Stimulated activated CD4-positive, alpha-beta T cell treated with anti-CD3 and anti-CD28 coated beads, Interleukin-15, amount 100 ng/mL, for 48 hours (primary cell): ENCODE measurements at regions not wholly inside any gene's neighbourhood (a gene's known extent, or its start where the extent isn't known, plus 50 kb on each side); places are given as distances from the start of the nearest gene placed in this dataset.

Experiments used
- DNase-seq, 2 donors: peaks; one replicate each; pipeline ENCODE4 v3.0.0-alpha.2; 2020; ENCODE audit warnings: low read depth in 2 of 2

- no peak for DNase-seq
Measured at GRCh38 chr20:40393197-40394079, 295.6 kb downstream of the MAFB start.

- DNase-seq, result no peak
Measured at GRCh38 chr20:40390654-40391053, 298.4 kb downstream of the MAFB start.

GRCh38 chr20:40370800-40371199, 318.2 kb downstream of the MAFB start:
- no peak for DNase-seq

- DNase-seq, result no peak
Measured at GRCh38 chr20:40368876-40369275, 320.2 kb downstream of the MAFB start.

- no peak for DNase-seq
Measured at GRCh38 chr20:40361916-40362315, 327.1 kb downstream of the MAFB start.

- no peak for DNase-seq
Measured at GRCh38 chr20:40359131-40359912, 329.7 kb downstream of the MAFB start.

- DNase-seq, result no peak
Measured at GRCh38 chr20:40354880-40355279, 334.2 kb downstream of the MAFB start.

- DNase-seq, result no peak
Measured at GRCh38 chr20:40343390-40343789, 345.6 kb downstream of the MAFB start.

GRCh38 chr20:40341561-40341960, 347.5 kb downstream of the MAFB start:
- DNase-seq, result no peak

GRCh38 chr20:40339661-40340449, 349.2 kb downstream of the MAFB start:
- DNase-seq, result no peak

GRCh38 chr20:40336533-40336932, 352.5 kb downstream of the MAFB start:
- no peak for DNase-seq

GRCh38 chr20:40335901-40336351, 353.1 kb downstream of the MAFB start:
- no peak for DNase-seq

- DNase-seq, result no peak
Measured at GRCh38 chr20:40335437-40335836, 353.6 kb downstream of the MAFB start.

- no peak for DNase-seq
Measured at GRCh38 chr20:40333591-40333990, 355.4 kb downstream of the MAFB start.

- DNase-seq, result no peak
Measured at GRCh38 chr20:40331807-40332560, 357.1 kb downstream of the MAFB start.

- DNase-seq, result no peak
Measured at GRCh38 chr20:40331249-40331648, 357.8 kb downstream of the MAFB start.

- no peak for DNase-seq
Measured at GRCh38 chr20:40329321-40329720, 359.7 kb downstream of the MAFB start.

- DNase-seq, result no peak
Measured at GRCh38 chr20:40326784-40327183, 362.3 kb downstream of the MAFB start.

GRCh38 chr20:40325006-40325568, 363.9 kb downstream of the MAFB start:
- no peak for DNase-seq

GRCh38 chr20:40323361-40323794, 365.7 kb downstream of the MAFB start:
- no peak for DNase-seq

- DNase-seq, result no peak
Measured at GRCh38 chr20:40322941-40323340, 366.1 kb downstream of the MAFB start.
